ENCODE measurements at regions not wholly inside any gene's neighbourhood (a gene's known extent, or its start where the extent isn't known, plus 50 kb on each side); places are given as distances from the start of the nearest gene placed in this dataset.

- Histone ChIP-seq H3K4me1 (ENCODE audit: control insufficient read depth, insufficient read depth, low read length) (peaks cover 4% of the 10 kb centered on the region), H3K4me2 (ENCODE audit: low read length) (no peak overlapping the region), H3K9me3 (replicated peaks; ENCODE audit: low read length) (no peaks in the 10 kb centered on the region), H3K27me3 (ENCODE audit: control insufficient read depth, insufficient read depth, low read length) (no peaks in the 10 kb centered on the region), H3K4me3 (ENCODE audit: low read length) (no peak overlapping the region), H3K9ac (ENCODE audit: low read depth, low read length) (no peak overlapping the region), H3K36me3 (ENCODE audit: insufficient read depth, low read length) (no peaks in the 10 kb centered on the region)
These were observed 130.6 kb upstream of the KCNJ16 start for GRCh38 chr17:69944406-69944805.

- no peaks in the 10 kb centered on the region for H3K9me3 ChIP-seq (replicated peaks; ENCODE audit: low read length)
- no peaks in the 10 kb centered on the region for H3K36me3 ChIP-seq (ENCODE audit: insufficient read depth, low read length)
- H3K4me1 ChIP-seq (ENCODE audit: control insufficient read depth, insufficient read depth, low read length) = peaks cover 4% of the 10 kb centered on the region
- H3K4me3 ChIP-seq (ENCODE audit: low read length) = no peak overlapping the region
- H3K27me3 ChIP-seq (ENCODE audit: control insufficient read depth, insufficient read depth, low read length) = no peaks in the 10 kb centered on the region
- H3K9ac ChIP-seq (ENCODE audit: low read depth, low read length) = no peak overlapping the region
- H3K4me2 ChIP-seq (ENCODE audit: low read length) = no peak overlapping the region
These were observed 129.3 kb upstream of the KCNJ16 start for GRCh38 chr17:69945698-69946185.

- H3K9me3 ChIP-seq (replicated peaks; ENCODE audit: low read length) = no peaks in the 10 kb centered on the region
- no peak overlapping the region for H3K4me2 ChIP-seq (ENCODE audit: low read length)
- no peaks in the 10 kb centered on the region for H3K27me3 ChIP-seq (ENCODE audit: control insufficient read depth, insufficient read depth, low read length)
- H3K4me3 ChIP-seq (ENCODE audit: low read length) = no peak overlapping the region
- no peaks in the 10 kb centered on the region for H3K36me3 ChIP-seq (ENCODE audit: insufficient read depth, low read length)
- peaks cover 4% of the 10 kb centered on the region for H3K4me1 ChIP-seq (ENCODE audit: control insufficient read depth, insufficient read depth, low read length)
- no peak overlapping the region for H3K9ac ChIP-seq (ENCODE audit: low read depth, low read length)
These were observed 127.8 kb upstream of the KCNJ16 start for GRCh38 chr17:69947027-69947759.

- H3K4me3 ChIP-seq (ENCODE audit: low read length) = no peak overlapping the region
- H3K4me1 ChIP-seq (ENCODE audit: control insufficient read depth, insufficient read depth, low read length) = peaks cover 4% of the 10 kb centered on the region
- H3K36me3 ChIP-seq (ENCODE audit: insufficient read depth, low read length) = no peaks in the 10 kb centered on the region
- no peaks in the 10 kb centered on the region for H3K27me3 ChIP-seq (ENCODE audit: control insufficient read depth, insufficient read depth, low read length)
- H3K4me2 ChIP-seq (ENCODE audit: low read length) = no peak overlapping the region
- no peaks in the 10 kb centered on the region for H3K9me3 ChIP-seq (replicated peaks; ENCODE audit: low read length)
- H3K9ac ChIP-seq (ENCODE audit: low read depth, low read length) = no peak overlapping the region
These were observed 126.6 kb upstream of the KCNJ16 start for GRCh38 chr17:69948406-69948805.

GRCh38 chr17:69949496-69949895 is 125.5 kb upstream of the KCNJ16 start:
- Histone ChIP-seq H3K4me3 (ENCODE audit: low read length) (no peak overlapping the region), H3K27me3 (ENCODE audit: control insufficient read depth, insufficient read depth, low read length) (no peaks in the 10 kb centered on the region), H3K9me3 (replicated peaks; ENCODE audit: low read length) (no peaks in the 10 kb centered on the region), H3K4me1 (ENCODE audit: control insufficient read depth, insufficient read depth, low read length) (peaks cover 8% of the 10 kb centered on the region), H3K4me2 (ENCODE audit: low read length) (no peak overlapping the region), H3K36me3 (ENCODE audit: insufficient read depth, low read length) (no peaks in the 10 kb centered on the region), H3K9ac (ENCODE audit: low read depth, low read length) (no peak overlapping the region)

- Histone ChIP-seq H3K9me3 (replicated peaks; ENCODE audit: low read length) (no peaks in the 10 kb centered on the region), H3K9ac (ENCODE audit: low read depth, low read length) (no peak overlapping the region), H3K27me3 (ENCODE audit: control insufficient read depth, insufficient read depth, low read length) (no peaks in the 10 kb centered on the region), H3K36me3 (ENCODE audit: insufficient read depth, low read length) (no peaks in the 10 kb centered on the region), H3K4me1 (ENCODE audit: control insufficient read depth, insufficient read depth, low read length) (peaks cover 8% of the 10 kb centered on the region), H3K4me2 (ENCODE audit: low read length) (no peak overlapping the region), H3K4me3 (ENCODE audit: low read length) (no peak overlapping the region)
These were observed 124.9 kb upstream of the KCNJ16 start for GRCh38 chr17:69949973-69950695.

- Histone ChIP-seq H3K36me3 (ENCODE audit: insufficient read depth, low read length) (no peaks in the 10 kb centered on the region), H3K9me3 (replicated peaks; ENCODE audit: low read length) (no peaks in the 10 kb centered on the region), H3K9ac (ENCODE audit: low read depth, low read length) (no peak overlapping the region), H3K4me2 (ENCODE audit: low read length) (no peak overlapping the region), H3K4me1 (ENCODE audit: control insufficient read depth, insufficient read depth, low read length) (peaks cover 3% of the 10 kb centered on the region), H3K4me3 (ENCODE audit: low read length) (no peak overlapping the region), H3K27me3 (ENCODE audit: control insufficient read depth, insufficient read depth, low read length) (no peaks in the 10 kb centered on the region)
These were observed 124.2 kb upstream of the KCNJ16 start for GRCh38 chr17:69950701-69951418.

- Histone ChIP-seq H3K4me2 (ENCODE audit: low read length) (no peak overlapping the region), H3K9ac (ENCODE audit: low read depth, low read length) (no peak overlapping the region), H3K4me3 (ENCODE audit: low read length) (no peak overlapping the region), H3K27me3 (ENCODE audit: control insufficient read depth, insufficient read depth, low read length) (no peaks in the 10 kb centered on the region), H3K4me1 (ENCODE audit: control insufficient read depth, insufficient read depth, low read length) (peaks cover 3% of the 10 kb centered on the region), H3K36me3 (ENCODE audit: insufficient read depth, low read length) (no peaks in the 10 kb centered on the region), H3K9me3 (replicated peaks; ENCODE audit: low read length) (no peaks in the 10 kb centered on the region)
These were observed 120.6 kb upstream of the KCNJ16 start for GRCh38 chr17:69954241-69954925.

GRCh38 chr17:69958063-69958462 is 117.0 kb upstream of the KCNJ16 start:
- Histone ChIP-seq H3K4me2 (ENCODE audit: low read length) (no peak overlapping the region), H3K4me3 (ENCODE audit: low read length) (no peak overlapping the region), H3K36me3 (ENCODE audit: insufficient read depth, low read length) (no peaks in the 10 kb centered on the region), H3K27me3 (ENCODE audit: control insufficient read depth, insufficient read depth, low read length) (peaks cover 11% of the 10 kb centered on the region), H3K4me1 (ENCODE audit: control insufficient read depth, insufficient read depth, low read length) (peaks cover 3% of the 10 kb centered on the region), H3K9ac (ENCODE audit: low read depth, low read length) (no peak overlapping the region), H3K9me3 (replicated peaks; ENCODE audit: low read length) (no peaks in the 10 kb centered on the region)

GRCh38 chr17:69959283-69959682 is 115.7 kb upstream of the KCNJ16 start:
- Histone ChIP-seq H3K27me3 (ENCODE audit: control insufficient read depth, insufficient read depth, low read length) (peaks cover 11% of the 10 kb centered on the region), H3K9ac (ENCODE audit: low read depth, low read length) (no peak overlapping the region), H3K9me3 (replicated peaks; ENCODE audit: low read length) (no peaks in the 10 kb centered on the region), H3K4me3 (ENCODE audit: low read length) (no peak overlapping the region), H3K4me1 (ENCODE audit: control insufficient read depth, insufficient read depth, low read length) (peaks cover 2% of the 10 kb centered on the region), H3K4me2 (ENCODE audit: low read length) (no peak overlapping the region), H3K36me3 (ENCODE audit: insufficient read depth, low read length) (no peaks in the 10 kb centered on the region)

GRCh38 chr17:69960755-69961154 is 114.3 kb upstream of the KCNJ16 start:
- no peak overlapping the region for H3K9ac ChIP-seq (ENCODE audit: low read depth, low read length)
- H3K4me2 ChIP-seq (ENCODE audit: low read length) = no peak overlapping the region
- H3K4me1 ChIP-seq (ENCODE audit: control insufficient read depth, insufficient read depth, low read length) = no peaks in the 10 kb centered on the region
- H3K4me3 ChIP-seq (ENCODE audit: low read length) = no peak overlapping the region
- H3K27me3 ChIP-seq (ENCODE audit: control insufficient read depth, insufficient read depth, low read length) = peaks cover 11% of the 10 kb centered on the region
- peaks cover 4% of the 10 kb centered on the region for H3K9me3 ChIP-seq (replicated peaks; ENCODE audit: low read length)
- H3K36me3 ChIP-seq (ENCODE audit: insufficient read depth, low read length) = no peaks in the 10 kb centered on the region
